NCI-H2196 (cell line): ENCODE measurements at regions not wholly inside any gene's neighbourhood (a gene's known extent, or its start where the extent isn't known, plus 50 kb on each side); places are given as distances from the start of the nearest gene placed in this dataset.

Source experiments
- DNase-seq: peaks from one replicate; lab custom pipeline; 2025; ENCODE audit not compliant: unreplicated experiment; lab: John Stamatoyannopoulos, UW

DNA sequence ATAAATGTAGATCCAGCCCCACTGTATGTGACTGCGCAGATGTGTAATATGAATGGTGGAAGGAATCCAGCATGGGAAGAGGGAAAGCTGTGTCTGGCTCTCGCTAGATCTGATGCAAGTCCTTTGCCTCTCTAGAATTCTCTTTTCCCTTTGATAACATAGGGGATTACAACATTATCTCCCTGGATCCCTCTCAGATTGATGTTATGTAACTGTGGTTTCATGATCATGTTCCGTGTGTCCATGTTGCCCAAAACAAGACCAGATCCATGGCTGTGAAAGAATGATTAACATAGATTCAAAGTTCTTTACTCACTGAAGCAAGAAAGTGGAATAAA, 184.0 kb upstream of the UBL3 start:
- DNase-seq: no peak

DNA sequence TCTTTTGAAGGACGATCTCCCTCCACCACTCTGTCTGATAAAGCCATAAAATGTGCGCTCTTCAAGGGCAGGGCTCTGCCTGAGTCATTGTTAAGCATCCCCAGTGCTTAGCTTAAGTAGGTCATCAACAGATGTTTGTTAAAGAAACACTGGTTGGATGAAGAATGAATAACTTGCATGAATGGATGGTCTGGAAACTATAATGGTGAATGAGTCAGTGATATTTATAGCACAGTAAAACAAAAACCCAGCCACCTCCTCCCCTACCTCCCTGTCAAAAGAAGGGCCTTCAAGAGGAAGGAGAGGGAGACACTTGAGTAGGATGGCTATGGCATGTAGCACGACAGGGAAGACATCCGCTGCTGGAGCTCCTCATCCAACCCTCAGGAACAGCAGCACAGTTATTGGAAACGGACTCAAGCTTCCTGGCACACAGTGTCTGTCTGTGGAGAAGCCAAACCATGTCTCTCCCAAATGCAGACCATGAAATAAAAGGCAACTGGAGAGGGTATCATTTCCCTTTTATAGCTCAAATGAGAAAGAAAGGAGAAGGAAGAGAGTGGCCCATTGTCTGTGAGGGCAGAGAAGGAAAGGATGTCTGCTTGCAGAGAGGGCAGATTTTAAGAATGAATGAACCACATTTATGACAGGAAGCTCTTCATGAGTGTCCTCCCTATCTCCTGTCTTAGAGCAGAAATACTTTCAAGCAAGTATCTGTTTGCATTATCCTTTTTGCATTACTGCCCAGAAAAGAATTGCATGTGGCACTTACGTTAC, 183.5 kb upstream of the UBL3 start:
- no peak for DNase-seq

DNA sequence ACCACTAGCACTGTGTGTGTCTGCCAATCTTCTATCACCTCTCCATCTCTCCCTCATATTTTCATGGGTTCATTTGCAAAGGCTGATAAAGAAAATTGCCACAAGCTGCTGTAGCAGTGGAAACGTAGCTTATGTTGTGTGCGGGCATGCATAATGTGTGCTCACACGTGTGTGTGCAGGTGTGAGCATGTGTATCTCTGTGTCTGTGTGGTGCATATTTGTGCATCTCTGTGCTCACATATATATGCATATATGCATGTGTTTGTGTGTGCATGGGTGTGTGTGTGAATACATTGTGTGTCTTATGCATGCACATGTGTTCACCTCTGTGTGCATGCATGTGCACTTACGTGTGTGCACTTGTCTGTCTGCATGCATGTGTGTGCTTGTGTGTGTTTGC, 181.8 kb upstream of the UBL3 start:
- no peak for DNase-seq

DNA sequence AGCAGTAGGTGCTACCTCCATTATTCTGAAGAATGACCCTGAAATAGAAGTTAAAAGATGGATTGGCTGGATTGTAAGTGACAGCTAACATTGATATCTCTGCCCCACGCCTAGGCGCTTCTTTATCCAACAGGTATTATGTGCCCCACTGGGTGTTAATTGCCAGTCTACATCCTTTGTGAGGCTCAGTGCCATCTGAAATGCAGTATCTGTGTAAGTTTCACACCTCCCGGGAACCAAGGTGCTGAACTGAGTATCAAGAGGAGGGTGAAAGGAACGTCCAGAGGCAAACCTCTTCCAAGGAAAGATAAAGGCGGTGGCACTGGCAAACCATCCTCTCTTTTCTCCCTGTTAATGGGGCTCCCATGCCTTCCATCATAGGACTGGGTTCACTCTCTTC, 181.1 kb upstream of the UBL3 start:
- no peak for DNase-seq

DNA sequence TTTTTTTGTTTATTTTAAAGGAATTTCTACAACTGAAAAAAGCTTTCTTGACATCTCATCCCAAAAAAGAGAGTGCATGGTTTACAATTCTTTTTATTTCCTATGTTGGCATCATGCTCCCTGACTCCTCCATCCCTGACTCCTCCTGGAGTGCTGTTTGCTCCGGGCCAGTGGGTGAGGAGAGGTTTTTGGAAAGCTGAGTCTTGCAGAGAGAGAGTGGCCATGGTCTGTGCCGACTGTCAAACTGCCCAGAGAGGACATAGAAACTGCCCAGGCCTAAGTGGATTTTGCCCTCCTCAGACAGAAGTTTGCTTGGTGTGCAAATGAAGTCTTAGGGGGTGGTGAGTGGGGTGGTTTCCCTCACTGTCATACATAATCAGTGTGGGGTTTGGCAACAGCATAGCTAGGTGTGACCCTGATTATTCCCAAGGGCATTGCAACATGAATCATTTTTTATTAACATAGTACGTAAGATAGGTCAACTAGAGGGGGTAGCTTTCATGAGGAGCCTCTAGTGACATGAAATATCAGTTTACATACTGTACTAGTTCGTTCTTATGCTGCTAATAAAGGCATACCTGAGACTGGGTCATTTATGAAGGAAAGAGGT, 179.8 kb upstream of the UBL3 start:
- no peak for DNase-seq

DNA sequence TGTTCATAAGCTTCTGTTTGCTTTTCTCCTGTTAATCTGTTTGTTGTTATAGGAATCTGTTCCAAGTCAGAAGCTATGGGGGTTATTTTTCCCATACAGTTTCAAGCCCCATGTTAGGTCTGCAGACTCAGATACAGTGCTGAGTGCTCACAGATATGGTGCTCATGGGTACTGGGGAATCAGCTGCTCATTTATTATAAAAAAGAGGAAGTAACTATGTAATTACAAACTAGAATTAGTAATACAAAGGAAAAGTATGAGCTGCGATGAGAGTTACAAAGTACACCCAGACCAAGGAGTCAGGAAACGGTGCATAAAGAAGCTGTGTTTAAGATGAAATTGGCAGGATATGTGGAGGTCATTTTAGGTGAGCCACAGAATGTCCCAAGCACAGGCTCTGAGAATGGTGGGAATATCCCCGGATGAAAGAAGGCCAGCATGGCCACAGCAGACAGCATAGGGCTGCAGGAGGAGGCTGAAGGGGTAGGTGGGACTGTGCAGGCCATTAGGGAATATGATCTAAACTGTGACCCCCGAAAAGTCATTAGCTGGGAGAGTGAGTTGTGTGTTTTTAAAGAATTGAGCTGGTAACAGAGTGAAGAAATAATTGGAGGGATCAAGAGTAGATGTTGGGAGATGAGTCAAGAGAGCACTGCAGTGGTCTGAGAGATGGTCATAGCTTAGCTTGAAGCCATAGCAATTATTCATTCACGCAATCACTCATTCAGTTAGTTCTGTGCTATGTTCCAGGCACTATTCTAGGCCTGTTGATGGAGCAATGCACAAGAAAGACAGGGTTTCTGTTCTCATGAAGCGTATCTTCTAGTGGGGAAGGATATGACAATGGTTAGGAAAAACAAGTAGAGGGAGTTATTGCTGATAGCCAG, 177.4 kb upstream of the UBL3 start:
- DNase-seq: no peak

DNA sequence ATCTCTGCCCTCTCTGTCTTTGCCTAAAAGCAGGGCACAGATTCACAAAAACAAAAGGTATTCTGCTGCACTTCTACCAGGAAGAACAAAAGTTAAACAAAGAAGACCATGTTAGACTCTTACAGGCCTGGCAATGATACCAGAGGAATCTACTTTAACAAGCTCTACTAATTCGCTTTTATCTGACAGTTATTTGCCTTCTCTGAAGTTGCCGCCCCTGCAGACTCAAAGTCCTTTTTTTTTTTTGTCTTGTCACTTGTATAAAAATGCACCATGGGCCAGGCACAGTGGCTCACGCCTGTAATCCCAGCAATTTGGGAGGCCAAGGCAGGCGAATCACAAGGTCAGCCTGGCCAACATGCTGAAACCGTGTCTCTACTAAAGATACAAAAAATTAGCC, 176.5 kb upstream of the UBL3 start:
- no peak for DNase-seq

DNA sequence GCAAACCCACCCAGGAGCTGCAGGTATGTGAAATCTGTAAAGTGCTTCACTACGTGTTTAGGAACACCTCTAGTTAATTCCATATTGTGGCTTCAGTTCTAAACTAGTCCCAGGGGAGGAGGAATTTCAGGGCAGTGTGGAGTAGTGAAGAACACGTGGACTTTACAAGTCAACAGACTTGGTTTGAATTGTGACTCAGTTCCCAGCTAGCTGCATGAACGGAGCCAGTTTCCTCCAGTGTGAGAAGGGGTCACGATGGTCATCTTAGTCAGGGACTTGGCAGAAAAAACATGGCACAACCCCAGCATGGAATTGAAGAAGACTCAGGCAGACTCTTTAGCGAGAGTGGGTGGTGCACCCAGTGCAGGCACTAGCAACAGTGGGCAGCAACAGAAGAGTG, 175.7 kb upstream of the UBL3 start:
- no peak for DNase-seq

DNA sequence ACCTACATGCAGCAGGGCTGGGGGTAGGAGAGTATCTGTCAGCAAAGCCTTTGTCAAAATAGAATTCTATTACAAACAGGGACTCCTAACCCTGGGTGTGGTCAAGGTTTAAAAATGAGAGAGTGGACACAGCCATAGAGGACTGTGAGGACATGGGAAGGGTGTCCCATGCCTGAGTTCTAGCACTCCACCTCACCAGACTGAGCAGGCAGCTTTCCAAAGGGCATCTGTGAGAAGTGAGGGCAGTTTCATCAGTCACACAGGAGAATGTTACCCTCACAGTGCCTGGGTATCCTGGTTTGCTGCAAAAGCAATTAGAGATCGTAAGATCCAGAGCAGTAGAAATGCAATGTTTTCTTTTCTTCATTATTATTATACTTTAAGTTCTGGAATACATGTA, 174.9 kb upstream of the UBL3 start:
- no peak for DNase-seq

DNA sequence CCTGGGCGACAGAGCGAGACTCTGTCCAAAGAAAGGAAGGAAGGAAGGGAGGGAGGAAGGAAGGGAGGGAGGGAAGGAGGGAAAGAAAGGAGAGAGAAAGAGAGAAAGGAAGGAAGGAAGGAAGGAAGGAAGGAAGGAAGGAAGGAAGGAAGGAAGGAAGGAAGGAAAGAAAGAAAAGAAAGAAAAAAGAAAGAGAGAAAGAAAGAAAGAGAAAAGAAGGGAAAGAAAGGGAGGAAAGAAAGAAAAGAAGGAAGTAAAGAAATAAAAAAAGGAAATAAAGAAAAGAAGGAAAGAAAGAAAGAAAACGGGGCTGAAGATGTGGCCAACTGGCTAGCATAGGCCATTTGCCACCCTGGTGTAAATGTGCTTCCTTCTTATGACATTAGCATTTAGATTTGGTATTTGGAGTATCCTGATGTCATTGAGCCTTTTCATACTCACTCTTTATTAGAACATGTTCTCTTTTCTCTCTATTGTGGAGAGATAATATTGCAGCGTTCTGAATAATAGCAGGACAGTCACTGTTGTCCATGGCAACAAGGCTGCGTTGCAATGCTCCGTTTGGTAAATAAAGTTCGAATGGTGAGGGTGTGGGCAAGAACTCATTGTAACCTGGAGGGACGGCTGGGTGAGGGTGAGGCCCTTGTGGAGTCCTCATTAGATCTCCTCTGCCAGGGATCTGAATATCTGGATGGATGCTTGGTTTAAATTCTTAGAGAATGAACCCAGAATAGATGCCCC, 173.9 kb upstream of the UBL3 start:
- DNase-seq: no peak

DNA sequence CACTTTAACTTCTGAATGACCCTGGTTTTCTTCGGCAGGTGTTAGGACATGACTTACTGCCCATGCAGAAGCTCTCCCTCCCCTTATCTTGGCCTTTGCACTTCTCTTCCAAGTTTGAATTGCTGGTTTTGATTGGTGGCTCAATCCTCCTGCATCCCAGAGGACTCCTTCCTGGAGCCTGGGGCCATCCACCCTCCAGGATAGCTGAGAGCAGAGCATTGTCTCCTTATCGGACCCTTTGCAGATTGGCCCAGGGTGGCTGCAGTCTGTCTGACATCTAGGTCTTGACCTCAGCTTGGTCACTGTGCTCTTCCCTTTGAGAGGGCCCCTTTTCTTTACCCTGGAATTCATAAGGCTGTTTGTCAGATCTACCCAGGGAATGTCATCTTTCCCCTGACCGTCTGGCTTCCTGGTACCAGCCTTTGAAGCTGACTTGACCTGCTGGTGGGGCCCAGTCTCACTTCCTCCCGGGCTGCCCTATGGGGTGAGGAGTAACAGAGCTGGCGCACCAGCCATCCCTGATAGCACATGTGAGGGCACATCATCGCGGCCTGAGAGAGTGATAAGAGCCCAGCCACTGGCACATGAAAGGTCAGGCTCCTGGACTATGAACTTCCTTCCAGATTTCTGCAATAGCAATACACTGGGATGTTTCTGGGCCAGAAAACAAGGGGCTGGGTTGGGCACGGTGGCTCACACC, 172.9 kb upstream of the UBL3 start:
- DNase-seq: no peak

DNA sequence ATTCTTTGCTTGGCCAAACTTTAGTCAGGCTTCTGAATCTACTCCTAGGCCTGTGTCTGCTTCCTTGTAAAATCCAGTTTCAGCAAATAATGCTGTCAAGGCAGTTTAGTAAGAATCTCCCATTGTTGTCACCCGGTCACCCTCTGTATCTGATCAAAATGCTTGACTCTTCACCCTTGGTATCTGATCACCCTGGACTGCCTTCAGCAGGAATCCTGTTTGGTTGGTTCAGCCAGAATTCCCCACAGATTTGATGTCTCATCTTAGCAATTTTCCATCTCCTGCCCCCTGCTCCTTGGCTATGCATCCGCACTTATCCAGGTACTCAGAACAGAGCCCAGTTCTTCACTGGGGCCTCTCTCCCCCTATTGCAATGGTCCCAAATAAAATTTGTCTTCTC, 172.4 kb upstream of the UBL3 start:
- DNase-seq: no peak

DNA sequence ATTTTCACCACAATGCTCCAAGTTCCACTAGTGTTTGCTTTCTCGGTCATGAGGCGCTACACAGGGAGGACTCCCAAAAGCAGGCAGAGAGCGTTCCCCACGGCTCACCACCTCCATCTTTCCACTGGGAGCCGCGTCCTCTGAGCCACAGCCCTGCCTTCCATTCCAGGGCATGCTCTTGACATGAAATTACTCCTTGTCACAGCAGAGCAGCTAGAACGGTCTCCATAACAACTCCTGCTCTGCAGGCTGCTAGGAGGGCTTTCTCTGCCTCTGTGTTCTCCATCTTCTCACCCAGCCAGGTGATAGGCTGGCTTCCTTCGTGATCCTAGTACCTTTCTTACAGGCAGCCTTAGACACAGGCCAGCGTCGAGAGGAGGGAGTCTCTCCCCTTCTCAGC, 171.8 kb upstream of the UBL3 start:
- DNase-seq: no peak

DNA sequence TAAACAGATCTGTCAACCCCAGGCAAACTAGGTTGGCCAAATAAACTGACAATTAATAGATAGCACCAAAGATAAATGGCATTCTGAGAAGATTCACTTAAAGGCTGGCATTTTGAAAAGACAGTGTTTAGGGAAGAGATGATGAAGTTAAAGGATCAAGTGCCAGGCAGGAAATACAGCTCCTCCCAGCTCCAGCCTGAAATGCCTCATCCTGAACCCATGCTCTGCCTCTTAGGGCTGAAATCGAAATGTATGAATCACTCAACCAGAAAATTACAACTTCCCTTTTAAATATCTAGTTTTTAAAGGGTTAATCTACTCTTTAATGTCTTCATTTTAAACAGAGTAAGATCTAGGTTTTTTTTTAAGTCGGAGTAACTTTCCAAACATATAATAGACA, 171.2 kb upstream of the UBL3 start:
- DNase-seq: no peak

DNA sequence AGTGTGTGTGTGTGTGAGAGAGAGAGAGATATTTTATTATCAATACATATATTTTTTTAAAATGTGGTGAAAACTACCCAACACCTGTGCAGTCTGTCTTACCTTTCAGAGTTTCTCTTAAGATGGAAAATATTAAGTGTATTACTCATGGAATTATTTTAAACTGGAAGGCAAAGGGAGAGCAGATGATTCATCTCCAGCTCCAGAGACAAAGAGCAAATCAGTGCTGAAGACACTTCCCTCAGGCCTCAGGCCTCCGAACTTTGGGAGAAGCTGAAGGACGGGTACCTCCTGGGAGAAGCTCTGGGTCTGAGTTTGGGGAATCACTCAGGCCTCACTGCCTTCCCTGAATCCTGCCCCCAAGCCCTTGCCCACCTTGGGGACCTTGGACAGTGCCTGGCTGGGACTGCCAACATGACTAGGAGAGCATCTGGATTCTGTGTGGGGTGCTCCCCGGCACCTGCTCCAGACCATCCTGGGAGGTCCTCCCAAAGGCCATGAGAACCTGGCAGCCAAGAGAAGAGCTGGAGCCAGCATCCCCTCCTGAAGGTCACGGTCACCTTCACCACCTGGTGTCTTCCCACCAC, 170.4 kb upstream of the UBL3 start:
- DNase-seq: no peak

DNA sequence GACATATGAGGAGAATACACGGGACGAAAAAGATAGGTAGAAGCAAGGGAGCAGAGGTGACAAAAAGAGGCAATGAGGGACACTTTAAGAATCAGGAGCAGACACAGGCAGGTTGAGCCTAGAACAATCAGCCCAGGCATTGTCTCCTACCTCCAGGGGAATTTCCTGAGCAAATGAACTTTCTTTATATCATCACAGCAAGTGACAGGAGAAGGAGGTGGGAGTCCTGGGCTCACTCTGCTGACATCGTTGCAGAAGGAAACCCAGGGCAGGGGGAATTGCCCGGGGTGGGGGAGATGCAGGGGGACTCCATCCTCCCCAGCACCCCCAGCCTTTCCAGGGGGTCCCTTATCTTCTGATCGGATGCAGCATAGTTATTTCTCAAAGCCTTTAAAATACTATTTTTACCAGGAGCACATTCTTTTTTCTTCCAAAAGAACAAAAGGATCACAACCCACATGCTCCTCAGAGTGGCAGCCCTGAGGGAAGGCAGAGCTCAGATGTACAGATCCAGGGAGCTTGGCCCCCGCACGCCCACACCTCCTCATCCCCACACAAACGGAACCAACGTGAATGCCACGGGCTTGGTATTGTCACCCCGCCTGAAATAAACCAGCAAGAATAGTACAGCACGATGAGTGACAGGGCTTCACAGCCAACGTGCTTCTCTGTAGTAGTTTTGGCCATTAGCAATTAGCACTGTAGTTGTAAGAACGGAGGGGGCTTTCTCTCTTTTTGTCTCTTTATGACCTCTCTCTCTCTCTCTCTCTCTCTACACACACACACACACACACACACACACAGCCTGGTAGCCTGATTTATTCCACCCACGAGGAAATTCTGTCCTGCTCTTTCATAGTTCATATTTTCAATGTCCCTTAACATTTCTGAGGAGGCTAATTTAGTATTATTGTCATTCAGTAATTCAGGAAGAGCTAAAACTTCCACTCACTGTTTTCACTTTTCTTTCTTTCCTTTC, 169.5 kb upstream of the UBL3 start:
- DNase-seq: no peak

DNA sequence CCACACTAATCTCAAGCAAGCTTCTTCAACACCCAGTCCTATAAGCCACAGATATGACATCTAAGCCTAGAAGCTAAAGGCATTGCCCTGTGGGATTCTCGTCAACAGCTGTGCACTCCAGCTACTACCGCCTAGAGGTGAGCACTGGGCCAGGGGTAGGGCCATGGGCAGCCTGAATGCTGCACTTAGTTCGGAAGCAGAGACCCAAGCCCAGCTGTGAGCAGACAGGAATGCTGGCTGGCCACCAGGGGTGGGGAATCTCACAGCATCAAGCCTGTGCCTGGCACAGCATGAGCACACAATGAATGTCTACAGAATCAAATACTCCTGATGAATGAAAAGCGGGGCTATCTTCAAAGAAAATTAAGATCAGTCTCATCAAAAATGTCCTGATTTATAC, 167.5 kb upstream of the UBL3 start:
- no peak for DNase-seq

DNA sequence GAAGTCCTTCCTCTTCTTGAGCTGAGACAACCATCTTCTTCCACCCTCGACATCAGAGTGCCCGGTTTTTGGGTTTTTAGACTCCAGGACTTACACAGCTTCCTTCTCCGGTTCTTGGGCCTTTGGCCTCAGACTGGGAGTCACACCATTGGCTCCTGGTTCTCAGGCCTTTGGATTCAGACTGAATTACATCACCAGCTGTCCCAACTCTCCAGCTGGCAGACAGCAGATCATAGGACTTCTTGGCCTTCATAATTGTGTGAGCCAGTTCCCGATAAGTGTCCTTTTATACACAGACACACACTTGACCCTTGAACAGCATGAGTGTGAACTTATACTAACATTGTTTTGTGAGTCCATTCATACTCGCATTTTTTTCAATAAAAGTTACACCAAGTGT, 166.0 kb upstream of the UBL3 start:
- no peak for DNase-seq

DNA sequence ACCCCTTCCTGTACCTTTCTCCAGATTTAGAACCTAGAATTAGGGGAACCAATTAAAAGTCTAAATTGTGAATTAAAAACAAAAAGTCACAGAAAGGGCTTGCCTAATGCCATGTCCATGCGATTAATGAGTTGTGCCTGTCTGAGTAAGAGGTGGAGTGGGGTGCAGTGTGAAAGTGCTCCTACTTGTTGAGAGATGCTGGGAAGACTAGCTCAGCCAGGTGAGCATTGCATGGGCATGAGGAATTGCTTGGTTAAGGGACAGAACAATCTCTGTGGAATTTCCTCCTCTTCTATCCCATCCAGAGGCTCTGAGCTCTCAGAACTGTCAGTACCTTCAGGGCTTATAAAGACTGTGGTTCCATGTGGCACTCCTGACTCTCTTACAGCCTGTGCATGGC, 159.0 kb upstream of the UBL3 start:
- no peak for DNase-seq
